ENCODE measurements at regions not wholly inside any gene's neighbourhood (a gene's known extent, or its start where the extent isn't known, plus 50 kb on each side); places are given as distances from the start of the nearest gene placed in this dataset.

DNA sequence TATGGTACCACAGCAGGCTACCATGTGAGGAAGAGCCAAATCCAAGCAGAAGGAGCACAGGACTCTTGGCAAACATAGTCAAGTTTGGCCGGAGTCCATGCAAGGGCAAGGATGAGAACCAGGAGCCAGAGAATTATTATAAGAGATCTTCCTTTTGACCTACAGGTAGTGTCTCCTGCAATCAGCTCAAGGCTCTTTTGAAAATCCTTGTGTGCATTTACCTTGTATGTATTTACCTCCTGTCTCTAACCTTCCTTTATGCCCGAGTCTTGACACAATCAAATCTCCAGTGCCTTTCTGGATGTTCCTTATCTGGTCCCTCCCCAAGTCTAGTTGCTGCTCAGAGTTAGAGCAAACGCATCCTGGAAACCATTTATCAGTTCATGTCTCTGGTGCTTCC, 855.0 kb upstream of the CELF4 start (continued):
- TF ChIP-seq, protein P1, sequence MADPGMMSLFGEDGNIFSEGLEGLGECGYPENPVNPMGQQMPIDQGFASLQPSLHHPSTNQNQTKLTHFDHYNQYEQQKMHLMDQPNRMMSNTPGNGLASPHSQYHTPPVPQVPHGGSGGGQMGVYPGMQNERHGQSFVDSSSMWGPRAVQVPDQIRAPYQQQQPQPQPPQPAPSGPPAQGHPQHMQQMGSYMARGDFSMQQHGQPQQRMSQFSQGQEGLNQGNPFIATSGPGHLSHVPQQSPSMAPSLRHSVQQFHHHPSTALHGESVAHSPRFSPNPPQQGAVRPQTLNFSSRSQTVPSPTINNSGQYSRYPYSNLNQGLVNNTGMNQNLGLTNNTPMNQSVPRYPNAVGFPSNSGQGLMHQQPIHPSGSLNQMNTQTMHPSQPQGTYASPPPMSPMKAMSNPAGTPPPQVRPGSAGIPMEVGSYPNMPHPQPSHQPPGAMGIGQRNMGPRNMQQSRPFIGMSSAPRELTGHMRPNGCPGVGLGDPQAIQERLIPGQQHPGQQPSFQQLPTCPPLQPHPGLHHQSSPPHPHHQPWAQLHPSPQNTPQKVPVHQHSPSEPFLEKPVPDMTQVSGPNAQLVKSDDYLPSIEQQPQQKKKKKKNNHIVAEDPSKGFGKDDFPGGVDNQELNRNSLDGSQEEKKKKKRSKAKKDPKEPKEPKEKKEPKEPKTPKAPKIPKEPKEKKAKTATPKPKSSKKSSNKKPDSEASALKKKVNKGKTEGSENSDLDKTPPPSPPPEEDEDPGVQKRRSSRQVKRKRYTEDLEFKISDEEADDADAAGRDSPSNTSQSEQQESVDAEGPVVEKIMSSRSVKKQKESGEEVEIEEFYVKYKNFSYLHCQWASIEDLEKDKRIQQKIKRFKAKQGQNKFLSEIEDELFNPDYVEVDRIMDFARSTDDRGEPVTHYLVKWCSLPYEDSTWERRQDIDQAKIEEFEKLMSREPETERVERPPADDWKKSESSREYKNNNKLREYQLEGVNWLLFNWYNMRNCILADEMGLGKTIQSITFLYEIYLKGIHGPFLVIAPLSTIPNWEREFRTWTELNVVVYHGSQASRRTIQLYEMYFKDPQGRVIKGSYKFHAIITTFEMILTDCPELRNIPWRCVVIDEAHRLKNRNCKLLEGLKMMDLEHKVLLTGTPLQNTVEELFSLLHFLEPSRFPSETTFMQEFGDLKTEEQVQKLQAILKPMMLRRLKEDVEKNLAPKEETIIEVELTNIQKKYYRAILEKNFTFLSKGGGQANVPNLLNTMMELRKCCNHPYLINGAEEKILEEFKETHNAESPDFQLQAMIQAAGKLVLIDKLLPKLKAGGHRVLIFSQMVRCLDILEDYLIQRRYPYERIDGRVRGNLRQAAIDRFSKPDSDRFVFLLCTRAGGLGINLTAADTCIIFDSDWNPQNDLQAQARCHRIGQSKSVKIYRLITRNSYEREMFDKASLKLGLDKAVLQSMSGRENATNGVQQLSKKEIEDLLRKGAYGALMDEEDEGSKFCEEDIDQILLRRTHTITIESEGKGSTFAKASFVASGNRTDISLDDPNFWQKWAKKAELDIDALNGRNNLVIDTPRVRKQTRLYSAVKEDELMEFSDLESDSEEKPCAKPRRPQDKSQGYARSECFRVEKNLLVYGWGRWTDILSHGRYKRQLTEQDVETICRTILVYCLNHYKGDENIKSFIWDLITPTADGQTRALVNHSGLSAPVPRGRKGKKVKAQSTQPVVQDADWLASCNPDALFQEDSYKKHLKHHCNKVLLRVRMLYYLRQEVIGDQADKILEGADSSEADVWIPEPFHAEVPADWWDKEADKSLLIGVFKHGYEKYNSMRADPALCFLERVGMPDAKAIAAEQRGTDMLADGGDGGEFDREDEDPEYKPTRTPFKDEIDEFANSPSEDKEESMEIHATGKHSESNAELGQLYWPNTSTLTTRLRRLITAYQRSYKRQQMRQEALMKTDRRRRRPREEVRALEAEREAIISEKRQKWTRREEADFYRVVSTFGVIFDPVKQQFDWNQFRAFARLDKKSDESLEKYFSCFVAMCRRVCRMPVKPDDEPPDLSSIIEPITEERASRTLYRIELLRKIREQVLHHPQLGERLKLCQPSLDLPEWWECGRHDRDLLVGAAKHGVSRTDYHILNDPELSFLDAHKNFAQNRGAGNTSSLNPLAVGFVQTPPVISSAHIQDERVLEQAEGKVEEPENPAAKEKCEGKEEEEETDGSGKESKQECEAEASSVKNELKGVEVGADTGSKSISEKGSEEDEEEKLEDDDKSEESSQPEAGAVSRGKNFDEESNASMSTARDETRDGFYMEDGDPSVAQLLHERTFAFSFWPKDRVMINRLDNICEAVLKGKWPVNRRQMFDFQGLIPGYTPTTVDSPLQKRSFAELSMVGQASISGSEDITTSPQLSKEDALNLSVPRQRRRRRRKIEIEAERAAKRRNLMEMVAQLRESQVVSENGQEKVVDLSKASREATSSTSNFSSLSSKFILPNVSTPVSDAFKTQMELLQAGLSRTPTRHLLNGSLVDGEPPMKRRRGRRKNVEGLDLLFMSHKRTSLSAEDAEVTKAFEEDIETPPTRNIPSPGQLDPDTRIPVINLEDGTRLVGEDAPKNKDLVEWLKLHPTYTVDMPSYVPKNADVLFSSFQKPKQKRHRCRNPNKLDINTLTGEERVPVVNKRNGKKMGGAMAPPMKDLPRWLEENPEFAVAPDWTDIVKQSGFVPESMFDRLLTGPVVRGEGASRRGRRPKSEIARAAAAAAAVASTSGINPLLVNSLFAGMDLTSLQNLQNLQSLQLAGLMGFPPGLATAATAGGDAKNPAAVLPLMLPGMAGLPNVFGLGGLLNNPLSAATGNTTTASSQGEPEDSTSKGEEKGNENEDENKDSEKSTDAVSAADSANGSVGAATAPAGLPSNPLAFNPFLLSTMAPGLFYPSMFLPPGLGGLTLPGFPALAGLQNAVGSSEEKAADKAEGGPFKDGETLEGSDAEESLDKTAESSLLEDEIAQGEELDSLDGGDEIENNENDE (IDR thresholded peaks at IDR 0.05; ENCODE audit: insufficient replicate concordance, low read length) = no peak
- TF ChIP-seq RNF2 (IDR thresholded peaks at IDR 0.05; ENCODE audit: borderline replicate concordance, low read depth, low read length, missing control alignments, poor library complexity, severe bottlenecking) (no peak), SIN3A (conservative IDR thresholded peaks at IDR 0.05 in 1 of 2, IDR thresholded peaks at IDR 0.05 in 1 of 2; ENCODE audit: low read depth in 1 of 2, low read length in 2 of 2) (no peak), TCF12 (IDR thresholded peaks at IDR 0.05; ENCODE audit: low read depth, low read length) (no peak), POLR2A (IDR thresholded peaks at IDR 0.05; ENCODE audit: control extremely low read depth in 1 of 2, low read depth in 2 of 2, low read length in 2 of 2) (no peak)
- TF ChIP-seq, protein P2, sequence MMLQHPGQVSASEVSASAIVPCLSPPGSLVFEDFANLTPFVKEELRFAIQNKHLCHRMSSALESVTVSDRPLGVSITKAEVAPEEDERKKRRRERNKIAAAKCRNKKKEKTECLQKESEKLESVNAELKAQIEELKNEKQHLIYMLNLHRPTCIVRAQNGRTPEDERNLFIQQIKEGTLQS (IDR thresholded peaks at IDR 0.05; ENCODE audit: insufficient read depth, low read depth, low read length) = no peak
- TF ChIP-seq, protein P3, sequence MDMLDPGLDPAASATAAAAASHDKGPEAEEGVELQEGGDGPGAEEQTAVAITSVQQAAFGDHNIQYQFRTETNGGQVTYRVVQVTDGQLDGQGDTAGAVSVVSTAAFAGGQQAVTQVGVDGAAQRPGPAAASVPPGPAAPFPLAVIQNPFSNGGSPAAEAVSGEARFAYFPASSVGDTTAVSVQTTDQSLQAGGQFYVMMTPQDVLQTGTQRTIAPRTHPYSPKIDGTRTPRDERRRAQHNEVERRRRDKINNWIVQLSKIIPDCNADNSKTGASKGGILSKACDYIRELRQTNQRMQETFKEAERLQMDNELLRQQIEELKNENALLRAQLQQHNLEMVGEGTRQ (IDR thresholded peaks at IDR 0.05; ENCODE audit: low read length) = no peak

Data from H1 (cell line).